WTC11 (cell line): ENCODE measurements at regions not wholly inside any gene's neighbourhood (a gene's known extent, or its start where the extent isn't known, plus 50 kb on each side); places are given as distances from the start of the nearest gene placed in this dataset.
"Not testable (repeated sequence)": the region's sequence is repeated elsewhere in the genome, so short reads cannot be mapped to it uniquely, and the experiment has no call there.

Source experiments
- ATF3 ChIP-seq: sonication (generic); formaldehyde crosslinking; conservative IDR thresholded peaks from 2 replicates; pipeline ENCODE4 v1.8.1; 2022; ENCODE audit warnings: mild to moderate bottlenecking, missing genetic modification reagents
- CREB1 ChIP-seq: sonication (generic); formaldehyde crosslinking; IDR thresholded peaks from 2 replicates; pipeline ENCODE4 v1.8.0; 2023; ENCODE audit warnings: mild to moderate bottlenecking, missing genetic modification reagents
- CTCF ChIP-seq: fragments of 200-600 bp; IDR thresholded peaks from 2 replicates; pipeline ENCODE4 v1.8.0; 2022; ENCODE audit warnings: antibody characterized with exemption
- E2F1 ChIP-seq: sonication (generic); formaldehyde crosslinking; IDR thresholded peaks from 2 replicates; pipeline ENCODE4 v1.8.0; 2022; ENCODE audit warnings: mild to moderate bottlenecking, missing genetic modification reagents
- FOXK1 ChIP-seq: sonication (generic); formaldehyde crosslinking; IDR thresholded peaks from 2 replicates; pipeline ENCODE4 v1.8.0; 2022; ENCODE audit warnings: mild to moderate bottlenecking, moderate library complexity, missing genetic modification reagents
- HMGA2 ChIP-seq: fragments of 250-450 bp; sonication (Bioruptor Pico); IDR thresholded peaks from 2 replicates; pipeline ENCODE4 v1.4.0; 2021; ENCODE audit warnings: mild to moderate bottlenecking, moderate library complexity
- MXD4 ChIP-seq: fragments of 250-450 bp; sonication (Bioruptor Pico); IDR thresholded peaks from 2 replicates; pipeline ENCODE4 v1.8.0; 2021; ENCODE audit warnings: mild to moderate bottlenecking, moderate library complexity, borderline replicate concordance
- NR1H2 ChIP-seq: sonication (generic); formaldehyde crosslinking; IDR thresholded peaks from 2 replicates; pipeline ENCODE4 v1.9.0; 2021; ENCODE audit warnings: mild to moderate bottlenecking, moderate library complexity, missing genetic modification reagents
- NR2C2 ChIP-seq: sonication (generic); formaldehyde crosslinking; IDR thresholded peaks from 2 replicates; pipeline ENCODE4 v1.8.0; 2022; ENCODE audit warnings: mild to moderate bottlenecking, missing genetic modification reagents
- TCF7 ChIP-seq: sonication (generic); formaldehyde crosslinking; IDR thresholded peaks from 2 replicates; pipeline ENCODE4 v1.8.0; 2022; ENCODE audit warnings: mild to moderate bottlenecking, low read depth, missing genetic modification reagents, moderate library complexity
- USF2 ChIP-seq: sonication (generic); formaldehyde crosslinking; IDR thresholded peaks from 2 replicates; pipeline ENCODE4 v1.8.1; 2023; ENCODE audit warnings: mild to moderate bottlenecking, missing genetic modification reagents, moderate library complexity
- ZNF138 ChIP-seq: sonication (generic); formaldehyde crosslinking; conservative IDR thresholded peaks from 2 replicates; pipeline ENCODE4 v1.8.1; 2022; ENCODE audit warnings: mild to moderate bottlenecking, moderate library complexity, missing genetic modification reagents
- ZNF396 ChIP-seq: fragments of 250-450 bp; sonication (Bioruptor Pico); IDR thresholded peaks from 2 replicates; pipeline ENCODE4 v1.8.0; 2021; ENCODE audit warnings: mild to moderate bottlenecking, moderate library complexity, borderline replicate concordance

- not testable (repeated sequence) for TF ChIP-seq CTCF; TCF7; CREB1; NR1H2 (CRISPR knock-in tag); E2F1; ATF3 (CRISPR knock-in tag); USF2; HMGA2 (CRISPR knock-in tag); ZNF138 (CRISPR knock-in tag); ZNF396 (CRISPR knock-in tag); MXD4 (CRISPR knock-in tag); FOXK1 (CRISPR knock-in tag); NR2C2 (CRISPR knock-in tag)
These were observed 1291.6 kb downstream of the ADGRL3 start for GRCh38 chr4:62491756-62492155.
